Activated CD4-positive, alpha-beta T cell treated with anti-CD3 and anti-CD28 coated beads, Interleukin-2, amount 10 ng/mL, durations not matched to agents 24 days and 14 days (primary cell): ENCODE measurements at regions not wholly inside any gene's neighbourhood (a gene's known extent, or its start where the extent isn't known, plus 50 kb on each side); places are given as distances from the start of the nearest gene placed in this dataset.

Experiments used
- DNase-seq: peaks from one replicate; pipeline ENCODE4 v3.0.0; 2022
- H3K27ac Mint-ChIP-seq: one replicate; pipeline ENCODE4 v1.8.0; 2022; ENCODE audit warnings: mild to moderate bottlenecking, mixed read lengths
- H3K27me3 Mint-ChIP-seq: one replicate; pipeline ENCODE4 v1.8.0; 2022; ENCODE audit warnings: mixed read lengths
- H3K36me3 Mint-ChIP-seq: one replicate; pipeline ENCODE4 v1.8.0; 2022; ENCODE audit warnings: low read depth, mild to moderate bottlenecking, mixed read lengths
- H3K4me1 Mint-ChIP-seq: one replicate; pipeline ENCODE4 v1.8.0; 2021; ENCODE audit warnings: mixed read lengths
- H3K4me3 Mint-ChIP-seq: one replicate; pipeline ENCODE4 v1.8.0; 2022; ENCODE audit warnings: mild to moderate bottlenecking, moderate library complexity, mixed read lengths
- H3K9me3 Mint-ChIP-seq: one replicate; pipeline ENCODE4 v1.8.0; 2021; ENCODE audit warnings: mixed read lengths
- intact Hi-C: fragments of 100-400 bp; cut with micrococcal nuclease; formaldehyde crosslinking; loops from one replicate; pipeline ENCODE4 v1.15.1; 2023

DNA sequence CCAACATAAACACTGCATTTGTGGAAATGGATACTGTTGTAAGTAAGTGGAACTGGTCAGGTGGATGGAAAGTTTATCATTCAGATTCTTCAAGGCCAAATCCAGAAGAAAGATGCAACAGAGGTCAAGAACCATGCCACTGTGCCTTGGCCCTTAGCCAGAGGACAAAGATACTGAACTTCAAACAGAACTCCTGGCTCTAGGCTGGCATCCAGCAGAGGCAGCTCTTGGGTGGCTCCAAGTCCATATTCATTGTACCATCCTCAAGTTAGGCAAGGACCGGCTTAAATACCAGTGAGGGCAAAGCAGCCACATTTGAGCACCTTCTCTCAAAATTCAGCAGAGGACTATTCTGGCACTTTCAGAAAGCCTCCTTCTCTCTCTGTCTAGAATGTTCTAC lies 53.2 kb downstream of the DNAAF9 start:
- H3K27ac Mint-ChIP-seq: no peak overlapping the region
- H3K9me3 Mint-ChIP-seq: no peaks in the 10 kb centered on the region
- no peaks in the 10 kb centered on the region for H3K36me3 Mint-ChIP-seq

DNA sequence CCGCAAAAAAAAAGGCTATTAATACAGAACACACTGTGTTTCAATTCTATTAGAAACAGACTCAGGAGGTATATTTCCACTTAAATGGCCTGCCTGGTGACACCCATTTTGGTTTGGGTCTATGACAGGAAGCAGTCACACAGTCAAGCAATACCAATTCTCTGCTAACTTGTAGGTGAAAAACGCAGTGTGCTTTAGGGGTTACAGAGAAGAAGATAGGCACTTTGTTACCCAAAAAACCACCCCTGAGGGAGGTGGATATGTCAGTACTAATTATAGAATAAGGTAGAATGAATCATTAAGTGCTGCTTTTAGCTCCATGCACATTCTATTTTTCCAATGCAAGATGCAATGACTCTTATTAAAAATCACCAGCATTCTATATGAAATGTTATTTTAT lies 53.8 kb downstream of the DNAAF9 start:
- Mint-ChIP-seq H3K4me1 (no peaks in the 10 kb centered on the region), H3K27ac (no peak overlapping the region), H3K36me3 (no peaks in the 10 kb centered on the region), H3K9me3 (no peaks in the 10 kb centered on the region), H3K4me3 (no peak overlapping the region), H3K27me3 (peaks cover 2% of the 10 kb centered on the region)
- intact Hi-C loops: no loop called here
- no peak for DNase-seq

More for the DNA sequence above, 53.2 kb downstream of the DNAAF9 start:
- Mint-ChIP-seq H3K4me1 (no peaks in the 10 kb centered on the region), H3K4me3 (no peak overlapping the region), H3K27me3 (peaks cover 2% of the 10 kb centered on the region)
- no peak for DNase-seq
- intact Hi-C loops: no loop called here

DNA sequence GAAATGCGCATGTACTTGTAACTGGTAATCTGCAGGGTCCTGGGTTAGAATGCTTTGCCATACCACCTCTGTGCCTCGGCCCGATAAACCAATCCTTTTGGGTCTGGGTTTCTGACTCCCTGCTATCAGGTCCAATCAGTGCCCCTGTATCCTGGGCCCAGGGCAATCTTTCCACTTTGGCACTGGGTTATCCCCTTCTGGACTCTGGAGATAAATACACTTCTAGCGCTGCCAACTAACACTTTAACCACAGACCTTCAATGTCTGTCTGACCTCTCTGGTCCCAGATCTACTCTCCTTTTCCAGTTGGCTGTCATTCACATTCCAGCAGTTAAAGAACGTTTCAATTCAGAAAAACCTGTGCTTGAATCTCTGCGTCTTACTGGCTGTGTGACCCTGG lies 55.3 kb downstream of the DNAAF9 start:
- DNase-seq: no peak
- Mint-ChIP-seq H3K9me3 (no peaks in the 10 kb centered on the region), H3K4me1 (no peaks in the 10 kb centered on the region), H3K27ac (no peak overlapping the region), H3K36me3 (no peaks in the 10 kb centered on the region), H3K27me3 (peaks cover 2% of the 10 kb centered on the region), H3K4me3 (no peak overlapping the region)
- intact Hi-C loops: no loop called here

DNA sequence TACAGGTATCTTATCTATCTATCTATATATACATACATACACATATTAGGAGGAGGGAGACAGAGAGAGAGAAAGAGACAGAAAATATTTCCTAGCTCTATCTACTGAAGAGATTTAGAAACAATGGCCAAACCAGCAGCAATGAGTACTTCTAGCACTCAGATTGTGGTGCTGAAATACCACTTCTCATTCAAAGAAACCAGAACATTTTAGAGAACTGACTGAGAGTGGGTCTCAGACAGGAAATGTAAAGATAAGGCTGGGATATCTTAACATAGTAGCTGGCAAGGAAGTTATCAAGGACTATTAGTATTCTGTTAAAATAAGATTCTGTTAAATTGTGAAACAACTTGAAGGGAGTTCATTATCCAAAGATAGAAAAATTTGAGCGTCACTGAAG lies 57.0 kb downstream of the DNAAF9 start:
- no peaks in the 10 kb centered on the region for H3K4me1 Mint-ChIP-seq
- no peaks in the 10 kb centered on the region for H3K36me3 Mint-ChIP-seq
- H3K27me3 Mint-ChIP-seq: peaks cover 2% of the 10 kb centered on the region
- DNase-seq: no peak
- intact Hi-C loops: no loop called here
- no peaks in the 10 kb centered on the region for H3K9me3 Mint-ChIP-seq
- H3K4me3 Mint-ChIP-seq: no peak overlapping the region
- H3K27ac Mint-ChIP-seq: no peak overlapping the region

DNA sequence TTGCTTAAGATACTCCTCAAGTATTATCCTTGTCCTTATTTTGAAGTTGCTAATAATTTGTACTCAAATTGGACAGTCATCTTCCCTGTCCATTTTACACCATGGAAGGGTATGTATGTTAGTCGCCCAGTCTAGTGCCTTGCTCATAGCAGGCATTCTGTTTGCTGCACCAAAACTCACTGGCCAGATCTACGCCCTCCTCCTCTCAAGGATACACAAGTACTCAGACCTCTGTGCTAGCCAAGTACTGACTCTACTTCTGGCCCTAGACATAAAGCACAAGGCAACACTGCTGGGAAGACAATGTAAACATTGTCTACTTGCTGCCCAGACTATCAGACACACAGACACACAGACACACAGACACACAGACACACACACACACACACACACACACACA lies 57.7 kb downstream of the DNAAF9 start:
- no peak for DNase-seq
- Mint-ChIP-seq H3K27me3 (peaks cover under 1% of the 10 kb centered on the region), H3K4me1 (no peaks in the 10 kb centered on the region), H3K4me3 (no peak overlapping the region), H3K9me3 (no peaks in the 10 kb centered on the region), H3K36me3 (no peaks in the 10 kb centered on the region), H3K27ac (no peak overlapping the region)
- intact Hi-C loops: no loop called here

DNA sequence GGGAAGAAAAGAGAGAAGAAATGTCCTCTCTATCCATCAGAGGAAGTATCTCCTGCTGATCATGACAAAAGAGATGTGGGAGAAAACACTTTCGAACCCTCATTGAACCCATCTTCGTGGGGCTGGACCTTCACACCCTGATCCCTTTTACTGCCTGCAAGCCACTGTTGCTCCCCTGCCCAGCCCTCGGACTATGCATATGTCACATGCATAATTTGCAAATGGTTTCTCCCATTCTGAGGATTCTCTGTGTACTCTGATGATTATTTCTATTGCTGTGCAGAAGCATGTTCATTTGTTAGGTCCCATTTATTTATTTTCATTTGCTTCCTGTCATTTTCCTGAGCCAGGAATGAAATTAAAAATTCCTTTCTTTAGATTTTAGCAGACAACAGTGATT lies 64.7 kb downstream of the DNAAF9 start:
- Mint-ChIP-seq H3K27me3 (no peaks in the 10 kb centered on the region), H3K9me3 (no peaks in the 10 kb centered on the region), H3K4me1 (no peaks in the 10 kb centered on the region), H3K4me3 (no peak overlapping the region), H3K36me3 (no peaks in the 10 kb centered on the region), H3K27ac (no peak overlapping the region)
- intact Hi-C loops: no loop called here
- DNase-seq: no peak

DNA sequence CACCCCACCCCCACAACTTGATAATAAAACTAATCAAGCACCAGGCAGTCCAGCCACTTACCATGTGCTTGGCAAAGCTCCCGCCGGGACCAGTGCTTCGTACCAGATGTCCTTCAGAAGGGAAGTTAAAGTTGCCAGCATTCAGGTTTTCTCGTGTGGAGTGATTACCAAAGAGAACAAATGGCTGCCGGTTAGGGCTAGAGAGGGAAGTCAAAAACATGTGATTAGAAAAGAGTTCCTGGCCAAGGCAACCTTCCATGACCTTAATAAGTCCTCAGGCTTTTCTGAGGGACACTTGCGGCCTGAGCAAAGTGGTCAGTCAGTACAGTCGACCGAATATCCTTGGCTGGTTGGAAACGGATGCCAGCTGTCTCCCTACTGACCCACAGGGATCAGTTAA lies 67.0 kb downstream of the DNAAF9 start:
- no peak for DNase-seq
- no peaks in the 10 kb centered on the region for H3K36me3 Mint-ChIP-seq
- H3K4me3 Mint-ChIP-seq: no peak overlapping the region
- no peaks in the 10 kb centered on the region for H3K27me3 Mint-ChIP-seq
- H3K27ac Mint-ChIP-seq: no peak overlapping the region
- no peaks in the 10 kb centered on the region for H3K9me3 Mint-ChIP-seq
- intact Hi-C loops: no loop called here
- no peaks in the 10 kb centered on the region for H3K4me1 Mint-ChIP-seq

DNA sequence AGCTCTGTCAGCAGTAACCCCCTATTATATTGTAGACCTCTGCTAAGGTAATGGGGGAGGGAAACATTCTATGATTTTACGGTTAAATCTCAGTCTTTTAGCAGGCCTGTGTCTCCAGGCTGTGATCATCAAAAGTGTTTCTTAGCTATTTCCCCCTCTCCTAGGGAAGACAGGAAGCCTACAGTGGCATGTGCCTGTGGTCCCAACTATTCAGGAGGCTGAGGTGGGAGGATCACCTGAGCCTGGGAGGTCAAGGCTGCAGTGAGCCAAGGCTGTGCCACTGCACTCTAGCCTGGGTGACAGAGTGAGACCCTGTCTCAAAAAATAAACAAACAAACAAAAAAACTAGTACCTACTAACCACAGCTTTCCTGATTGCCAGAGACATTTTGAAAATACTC lies 67.9 kb downstream of the DNAAF9 start:
- intact Hi-C loops: no loop called here
- Mint-ChIP-seq H3K4me1 (no peaks in the 10 kb centered on the region), H3K36me3 (no peaks in the 10 kb centered on the region), H3K27ac (no peak overlapping the region), H3K27me3 (no peaks in the 10 kb centered on the region), H3K9me3 (no peaks in the 10 kb centered on the region), H3K4me3 (no peak overlapping the region)
- no peak for DNase-seq

DNA sequence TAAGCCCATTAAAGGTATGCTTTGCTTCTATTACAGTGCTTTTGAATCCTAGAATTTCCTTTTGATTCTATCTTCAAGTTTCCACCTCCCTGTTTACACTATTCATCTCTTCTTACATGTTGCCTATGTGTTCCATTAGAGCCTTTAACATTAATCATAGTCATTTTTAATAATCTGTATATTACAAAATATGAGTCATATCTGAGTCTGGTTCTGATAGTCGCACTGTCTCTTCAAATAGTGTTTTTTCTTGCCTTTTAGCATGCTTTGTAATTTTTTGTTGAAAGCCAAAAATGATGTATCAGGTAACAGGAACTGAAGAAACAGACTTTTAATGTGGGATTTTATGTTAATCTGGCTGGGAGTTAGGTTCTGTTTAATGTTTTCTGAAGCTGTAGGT lies 68.4 kb downstream of the DNAAF9 start:
- no peak overlapping the region for H3K27ac Mint-ChIP-seq
- DNase-seq: no peak
- no peaks in the 10 kb centered on the region for H3K27me3 Mint-ChIP-seq
- H3K36me3 Mint-ChIP-seq: no peaks in the 10 kb centered on the region
- intact Hi-C loops: no loop called here
- H3K4me3 Mint-ChIP-seq: no peak overlapping the region
- no peaks in the 10 kb centered on the region for H3K4me1 Mint-ChIP-seq
- H3K9me3 Mint-ChIP-seq: no peaks in the 10 kb centered on the region

DNA sequence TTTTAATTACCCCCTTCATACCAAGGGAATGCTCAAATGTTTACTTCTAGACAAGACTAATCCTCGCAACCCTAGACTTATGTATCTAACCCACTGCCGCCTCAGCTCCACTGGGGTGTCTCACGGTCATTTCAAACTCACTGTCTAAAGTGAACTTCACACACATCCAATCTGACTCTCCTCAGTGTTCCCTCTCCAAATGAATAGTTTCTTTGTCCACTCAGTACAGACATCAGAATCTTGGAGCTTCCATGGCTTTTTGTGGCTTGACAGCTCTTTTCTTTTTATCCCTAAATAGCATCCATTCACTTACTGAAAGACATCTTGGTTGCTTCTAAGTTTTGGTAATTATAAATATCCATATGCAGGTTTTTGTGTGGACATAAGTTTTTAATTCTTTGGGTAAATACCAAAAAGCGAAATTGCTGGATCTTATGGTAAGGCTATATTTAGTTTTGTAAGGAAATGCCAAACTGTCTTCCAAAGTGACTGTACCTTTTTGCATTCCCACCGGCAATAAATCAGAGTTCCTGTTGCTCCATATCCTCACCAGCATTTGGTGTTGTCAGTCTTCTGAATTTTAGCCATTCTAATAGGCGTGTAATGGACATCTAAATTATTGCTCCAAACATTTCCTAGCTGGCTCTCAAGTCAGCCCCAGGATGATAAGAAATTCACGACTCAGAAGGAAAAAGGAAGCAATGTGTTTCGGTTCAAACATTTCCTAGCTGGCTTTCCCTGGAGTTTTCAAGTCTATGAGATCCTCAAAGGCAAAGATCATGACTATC lies 73.1 kb downstream of the DNAAF9 start:
- H3K36me3 Mint-ChIP-seq: no peaks in the 10 kb centered on the region
- H3K4me1 Mint-ChIP-seq: peaks cover 3% of the 10 kb centered on the region
- H3K9me3 Mint-ChIP-seq: no peaks in the 10 kb centered on the region
- H3K4me3 Mint-ChIP-seq: no peak overlapping the region
- no peak overlapping the region for H3K27ac Mint-ChIP-seq
- no peak for DNase-seq
- intact Hi-C loops: no loop called here
- H3K27me3 Mint-ChIP-seq: no peaks in the 10 kb centered on the region

DNA sequence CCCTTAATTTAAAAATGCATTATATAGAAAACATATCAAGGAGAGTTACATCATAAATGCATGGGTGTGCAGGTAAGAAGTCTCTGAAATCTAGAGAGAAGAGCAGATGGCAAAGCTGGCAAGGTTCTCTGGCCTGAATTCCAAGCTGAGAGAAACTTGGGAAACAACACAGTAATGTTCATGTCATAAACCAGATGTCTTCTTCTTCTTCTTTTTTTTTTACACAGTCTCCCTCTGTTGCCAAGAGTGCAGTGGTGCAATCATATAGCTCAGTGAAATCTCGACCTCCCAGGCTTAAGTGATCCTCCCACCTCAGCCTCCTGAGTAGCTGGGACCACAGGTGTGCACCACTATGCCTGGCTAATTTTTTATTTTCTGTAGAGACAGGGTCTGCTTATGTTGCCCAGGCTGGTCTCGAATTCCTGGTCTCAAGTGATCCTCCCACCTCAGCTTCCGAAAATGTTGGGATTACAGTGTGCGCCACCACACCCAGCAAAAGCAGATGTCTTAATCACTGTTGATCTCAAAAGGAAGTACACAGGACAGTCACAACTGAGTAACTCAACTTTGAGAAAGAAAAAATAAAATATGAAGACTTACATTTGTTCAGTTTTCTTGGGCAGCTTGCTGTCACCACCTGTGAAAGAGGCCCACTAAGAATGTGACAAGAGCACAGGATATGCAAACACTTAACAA lies 77.3 kb downstream of the DNAAF9 start:
- no peak overlapping the region for H3K27ac Mint-ChIP-seq
- no peak overlapping the region for H3K4me3 Mint-ChIP-seq
- H3K36me3 Mint-ChIP-seq: no peaks in the 10 kb centered on the region
- H3K4me1 Mint-ChIP-seq: peaks cover 7% of the 10 kb centered on the region
- intact Hi-C loops: no loop called here
- no peak for DNase-seq
- no peaks in the 10 kb centered on the region for H3K9me3 Mint-ChIP-seq
- no peaks in the 10 kb centered on the region for H3K27me3 Mint-ChIP-seq

DNA sequence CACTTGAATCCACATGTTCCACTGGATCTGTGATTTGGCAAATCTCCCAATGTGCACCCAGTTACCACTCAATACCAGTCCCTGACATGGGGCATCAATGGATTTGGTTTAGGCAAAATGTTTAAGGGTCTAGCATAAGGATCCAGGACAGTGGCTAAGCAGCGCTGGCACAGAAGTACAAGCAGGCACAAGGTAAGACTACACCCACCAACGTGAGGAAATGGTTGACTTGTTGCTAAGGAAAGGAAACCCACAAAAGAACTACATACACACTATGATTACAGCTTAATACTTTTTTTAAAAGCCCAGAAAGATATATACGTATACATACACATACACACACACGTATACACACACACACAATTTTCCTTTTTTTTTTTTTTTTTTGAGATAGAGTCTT lies 79.0 kb downstream of the DNAAF9 start:
- H3K27ac Mint-ChIP-seq: no peak overlapping the region
- H3K9me3 Mint-ChIP-seq: no peaks in the 10 kb centered on the region
- peak; percentile 70 for DNase-seq
- H3K4me1 Mint-ChIP-seq: peaks cover 9% of the 10 kb centered on the region
- no peaks in the 10 kb centered on the region for H3K36me3 Mint-ChIP-seq
- intact Hi-C loops: no loop called here
- H3K27me3 Mint-ChIP-seq: no peaks in the 10 kb centered on the region
- peak overlapping the region; percentile 31 for H3K4me3 Mint-ChIP-seq

DNA sequence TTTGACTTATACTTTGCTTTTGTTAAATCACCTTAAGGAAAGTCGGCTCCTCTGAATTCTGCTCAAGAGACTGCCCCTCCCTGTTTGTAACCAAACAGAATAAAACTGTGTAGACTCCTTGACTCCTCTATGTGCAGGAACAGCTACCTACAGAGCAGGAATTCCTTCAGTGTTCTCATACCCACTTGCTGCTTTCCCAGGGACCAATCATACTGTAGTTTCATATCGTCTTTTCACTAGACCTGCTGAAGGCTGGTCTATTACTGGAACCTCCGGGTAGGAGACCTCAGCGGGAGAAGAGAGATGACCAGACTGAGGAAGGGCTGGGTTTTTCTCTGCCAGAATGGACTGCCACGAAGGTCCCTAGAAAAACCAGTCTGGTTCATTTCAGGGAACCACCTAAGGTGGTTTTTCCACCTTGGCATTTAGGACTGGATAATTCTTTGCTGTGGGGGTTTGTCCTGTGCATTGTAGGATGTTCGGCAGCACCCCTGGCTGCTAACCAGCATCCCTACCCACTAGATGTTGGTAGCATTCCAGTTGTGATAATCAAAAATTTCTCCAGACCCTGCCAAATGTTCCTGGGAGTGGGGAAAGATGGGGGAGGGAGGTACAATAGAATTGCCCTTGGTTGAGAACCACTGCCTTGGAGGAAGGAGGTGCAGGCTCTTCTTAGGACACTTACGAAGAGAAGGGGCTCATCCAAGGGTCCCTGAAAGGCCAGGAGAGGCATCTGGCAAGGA lies 80.5 kb downstream of the DNAAF9 start:
- DNase-seq: no peak
- Mint-ChIP-seq H3K36me3 (no peaks in the 10 kb centered on the region), H3K9me3 (no peaks in the 10 kb centered on the region), H3K27me3 (no peaks in the 10 kb centered on the region), H3K4me3 (no peak overlapping the region), H3K4me1 (peaks cover 9% of the 10 kb centered on the region), H3K27ac (no peak overlapping the region)
- intact Hi-C loops: no loop called here

DNA sequence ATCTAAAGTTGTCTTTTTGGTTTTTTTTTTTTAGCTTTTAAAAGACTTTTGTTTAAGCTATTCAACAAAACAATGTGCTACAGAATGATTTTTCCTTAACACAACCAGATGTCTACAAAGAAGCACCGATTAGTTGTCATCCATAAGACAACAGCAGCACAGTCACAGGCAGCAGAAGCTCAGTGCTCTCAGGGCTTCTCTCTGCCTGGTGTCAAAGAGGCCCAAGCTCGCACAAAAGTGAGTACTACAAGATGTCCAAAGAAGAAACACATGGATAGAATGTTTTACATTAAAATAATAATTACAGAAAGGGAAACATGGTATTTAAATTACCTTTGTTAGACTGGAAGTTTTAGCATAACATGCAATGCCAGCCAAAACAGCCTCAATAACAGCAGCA lies 81.6 kb downstream of the DNAAF9 start:
- H3K27ac Mint-ChIP-seq: no peak overlapping the region
- H3K27me3 Mint-ChIP-seq: no peaks in the 10 kb centered on the region
- no peak for DNase-seq
- intact Hi-C loops: no loop called here
- H3K36me3 Mint-ChIP-seq: no peaks in the 10 kb centered on the region
- H3K9me3 Mint-ChIP-seq: no peaks in the 10 kb centered on the region
- H3K4me3 Mint-ChIP-seq: no peak overlapping the region
- H3K4me1 Mint-ChIP-seq: peaks cover 9% of the 10 kb centered on the region
